H1 (cell line): ENCODE measurements at regions not wholly inside any gene's neighbourhood (a gene's known extent, or its start where the extent isn't known, plus 50 kb on each side); places are given as distances from the start of the nearest gene placed in this dataset.

Experiments used
- CTCF ChIA-PET: fragments of 300-600 bp; sonication (Branson Sonifier 250); formaldehyde crosslinking; loops from one replicate; lab custom pipeline; 2021; ENCODE audit not compliant: partially characterized antibody; lab: Charles Lee
- POLR2A ChIA-PET: fragments of 300-600 bp; sonication (Branson Sonifier 250); formaldehyde crosslinking; loops from one replicate; lab custom pipeline; 2021; ENCODE audit warnings: inconsistent platforms; ENCODE audit not compliant: partially characterized antibody; lab: Charles Lee
- DNase-seq, 2 experiments: peaks; one replicate each; pipeline versions ENCODE4 v3.0.0 to v3.0.0-alpha.2; 2010 to 2022; ENCODE audit warnings: low spot score in 2 of 2, low read depth in 1 of 2, mixed read lengths in 1 of 2
- FAIRE-seq: peaks from 2 replicates; lab custom pipeline; 2011; peaks lifted over from hg19 to GRCh38; lab: Jason Lieb, UNC
- H2AFZ ChIP-seq: 2 replicates; pipeline ENCODE4 v1.8.1; 2012; ENCODE audit warnings: low read length, inconsistent platforms
- H2AK5ac ChIP-seq: 2 replicates; pipeline ENCODE4 v1.6.1; 2013; ENCODE audit warnings: low read depth, low read length
- H2BK120ac ChIP-seq: replicated peaks from 2 replicates; pipeline ENCODE3; 2013; ENCODE audit warnings: low read depth, low read length, inconsistent platforms
- H2BK12ac ChIP-seq: 2 replicates; pipeline ENCODE4 v1.6.1; 2013; ENCODE audit warnings: low read depth, low read length
- H2BK15ac ChIP-seq: 2 replicates; pipeline ENCODE4 v1.6.1; 2013; ENCODE audit warnings: low read length
- H2BK20ac ChIP-seq: 2 replicates; pipeline ENCODE4 v1.6.1; 2013; ENCODE audit warnings: low read length
- H2BK5ac ChIP-seq: 2 replicates; pipeline ENCODE4 v1.6.1; 2013; ENCODE audit warnings: low read depth, low read length
- H3K14ac ChIP-seq: 2 replicates; pipeline ENCODE4 v1.6.1; 2013; ENCODE audit warnings: inconsistent platforms; ENCODE audit not compliant: insufficient read length
- H3K18ac ChIP-seq: 2 replicates; pipeline ENCODE4 v1.6.1; 2013; ENCODE audit warnings: low read length; ENCODE audit errors: extremely low read depth
- H3K23ac ChIP-seq: 2 replicates; pipeline ENCODE4 v1.6.1; 2013; ENCODE audit warnings: inconsistent platforms; ENCODE audit not compliant: insufficient read length
- H3K23me2 ChIP-seq: 2 replicates; pipeline ENCODE4 v1.6.1; 2013; ENCODE audit warnings: low read depth, low read length
- H3K27ac ChIP-seq: 2 replicates; pipeline ENCODE4 v1.6.1; 2011; ENCODE audit warnings: low read depth, low read length, inconsistent platforms
- H3K27me3 ChIP-seq, 4 experiments: replicated peaks in 1 of 4; 1 replicate in 1 of 4; 2 replicates in 3 of 4; pipeline versions ENCODE4 v1.6.1 to v1.8.1; 2011 to 2013; ENCODE audit warnings: low read length in 3 of 4, mild to moderate bottlenecking in 3 of 4, inconsistent platforms in 2 of 4, mixed read lengths in 2 of 4, moderate library complexity in 1 of 4; ENCODE audit not compliant: control insufficient read depth in 3 of 4, insufficient read depth in 3 of 4; ENCODE audit errors: extremely low read depth in 1 of 4
- H3K36me3 ChIP-seq, 4 experiments: 2 replicates each; pipeline versions ENCODE4 v1.6.1 to v1.8.1; 2011 to 2013; ENCODE audit warnings: mild to moderate bottlenecking in 4 of 4, low read length in 3 of 4, moderate library complexity in 2 of 4, control low read depth in 1 of 4, inconsistent platforms in 1 of 4; ENCODE audit not compliant: insufficient read depth in 4 of 4, control insufficient read depth in 2 of 4
- H3K4ac ChIP-seq: replicated peaks from 2 replicates; pipeline ENCODE3; 2013; ENCODE audit warnings: low read length, low read depth, mixed read lengths, inconsistent platforms; ENCODE audit not compliant: insufficient read length
- H3K4me1 ChIP-seq, 4 experiments: replicated peaks in 1 of 4; 1 replicate in 1 of 4; 2 replicates in 3 of 4; pipeline versions ENCODE4 v1.6.1 to v1.8.1; 2011 to 2013; ENCODE audit warnings: low read length in 3 of 4, inconsistent platforms in 2 of 4, mixed read lengths in 1 of 4; ENCODE audit not compliant: insufficient read depth in 4 of 4, control insufficient read depth in 3 of 4
- H3K4me2 ChIP-seq, 2 experiments: 2 replicates each; pipeline versions ENCODE4 v1.6.1 to v1.8.1; 2011 to 2013; ENCODE audit warnings: low read depth in 2 of 2, low read length in 2 of 2, control low read depth in 1 of 2, inconsistent platforms in 1 of 2, mild to moderate bottlenecking in 1 of 2; ENCODE audit not compliant: insufficient read depth in 1 of 2
- H3K4me3 ChIP-seq, 4 experiments: fragments of 200-600, 300-600 bp in 1 of 4; sonication (generic), shearing (Covaris generic), sonication (Bioruptor Twin) in 1 of 4; 2 replicates each; pipeline versions ENCODE4 v1.5.1 to v1.8.1; 2011 to 2016; ENCODE audit warnings: low read length in 4 of 4, low read depth in 3 of 4, control low read depth in 2 of 4, inconsistent platforms in 2 of 4, mild to moderate bottlenecking in 2 of 4, mixed read lengths in 1 of 4, moderate library complexity in 1 of 4; ENCODE audit not compliant: insufficient read depth in 2 of 4; ENCODE audit errors: extremely low read depth in 1 of 4
- H3K56ac ChIP-seq: replicated peaks from 2 replicates; pipeline ENCODE3; 2013; ENCODE audit warnings: low read depth, mild to moderate bottlenecking, mixed read lengths, low read length, inconsistent platforms; ENCODE audit not compliant: insufficient read length
- H3K79me1 ChIP-seq: 2 replicates; pipeline ENCODE4 v1.6.1; 2013; ENCODE audit warnings: low read depth, low read length, control low read depth
- H3K79me2 ChIP-seq, 2 experiments: 2 replicates each; pipeline versions ENCODE4 v1.6.1 to v1.8.1; 2012 to 2013; ENCODE audit warnings: low read length in 2 of 2, mild to moderate bottlenecking in 2 of 2, inconsistent platforms in 1 of 2; ENCODE audit not compliant: insufficient read depth in 2 of 2, control insufficient read depth in 1 of 2
- H3K9ac ChIP-seq, 4 experiments: replicated peaks in 1 of 4; 1 replicate in 1 of 4; 2 replicates in 3 of 4; pipeline versions ENCODE4 v1.6.1 to v1.8.1; 2011 to 2013; ENCODE audit warnings: low read depth in 3 of 4, low read length in 3 of 4, control low read depth in 2 of 4, mild to moderate bottlenecking in 2 of 4, moderate library complexity in 2 of 4, inconsistent platforms in 1 of 4; ENCODE audit errors: extremely low read depth in 1 of 4
- H3K9me3 ChIP-seq, 2 experiments: 2 replicates each; pipeline versions ENCODE4 v1.6.1 to v1.8.1; 2012 to 2013; ENCODE audit warnings: mild to moderate bottlenecking in 2 of 2, moderate library complexity in 2 of 2, control low read depth in 1 of 2, inconsistent platforms in 1 of 2, low read depth in 1 of 2, low read length in 1 of 2, mixed read lengths in 1 of 2; ENCODE audit not compliant: insufficient read depth in 2 of 2
- H4K20me1 ChIP-seq, 2 experiments: replicated peaks in 1 of 2; 2 replicates each; pipeline versions ENCODE3 to v1.8.1; 2011 to 2013; ENCODE audit warnings: inconsistent platforms in 2 of 2, low read length in 2 of 2, mild to moderate bottlenecking in 1 of 2; ENCODE audit not compliant: insufficient read depth in 2 of 2, control insufficient read depth in 1 of 2
- H4K5ac ChIP-seq: 2 replicates; pipeline ENCODE4 v1.6.1; 2013; ENCODE audit warnings: low read length, low read depth, mixed read lengths, inconsistent platforms; ENCODE audit not compliant: insufficient read length
- H4K8ac ChIP-seq: 2 replicates; pipeline ENCODE4 v1.8.0; 2013; ENCODE audit warnings: mild to moderate bottlenecking, moderate library complexity, low read length, inconsistent platforms; ENCODE audit not compliant: insufficient read depth; ENCODE audit errors: extremely low read depth
- H4K91ac ChIP-seq: replicated peaks from 2 replicates; pipeline ENCODE3; 2013; ENCODE audit warnings: low read length, mixed read lengths, inconsistent platforms; ENCODE audit not compliant: insufficient read length
- CBX8 ChIP-seq: fragments of 300-800, 300-1000 bp; sonication (generic); IDR thresholded peaks from 2 replicates; pipeline ENCODE4 v1.7.1; 2016; ENCODE audit warnings: low read depth, low read length, borderline replicate concordance
- CEBPB ChIP-seq: IDR thresholded peaks from 2 replicates; pipeline ENCODE4 v1.6.1; 2012; ENCODE audit warnings: low read depth, low read length
- CHD1 ChIP-seq: IDR thresholded peaks from 2 replicates; pipeline ENCODE4 v1.6.1; 2012; ENCODE audit warnings: low read depth, low read length, improper control_type of control experiment
- EP300 ChIP-seq, 2 experiments: IDR thresholded peaks; 1 replicate in 1 of 2; 2 replicates in 1 of 2; pipeline ENCODE4 v1.6.1; 2011 to 2012; ENCODE audit warnings: low read depth in 2 of 2, low read length in 2 of 2, mild to moderate bottlenecking in 2 of 2, borderline replicate concordance in 1 of 2, inconsistent platforms in 1 of 2, moderate library complexity in 1 of 2
- JUND ChIP-seq: IDR thresholded peaks from 2 replicates; pipeline ENCODE4 v1.6.1; 2011; ENCODE audit warnings: mild to moderate bottlenecking, improper control_type of control experiment, low read length
- KDM5A ChIP-seq: fragments of 200-600 bp; IDR thresholded peaks from 2 replicates; pipeline ENCODE4 v1.7.1; 2012; ENCODE audit warnings: mild to moderate bottlenecking, low read length, inconsistent platforms, mixed read lengths
- MAFK ChIP-seq: IDR thresholded peaks from 2 replicates; pipeline ENCODE4 v1.6.1; 2012; ENCODE audit warnings: low read depth, mild to moderate bottlenecking, improper control_type of control experiment, low read length
- RNF2 ChIP-seq: fragments of 200-900, 300-1000 bp; sonication (generic); IDR thresholded peaks from 2 replicates; pipeline ENCODE4 v1.7.1; 2016; ENCODE audit warnings: borderline replicate concordance, low read depth, mild to moderate bottlenecking, antibody characterized with exemption, low read length; ENCODE audit not compliant: poor library complexity, severe bottlenecking; ENCODE audit errors: missing control alignments
- SIN3A ChIP-seq, 2 experiments: IDR thresholded peaks in 1 of 2; conservative IDR thresholded peaks in 1 of 2; 2 replicates each; pipeline ENCODE4 v1.6.1; 2011 to 2012; ENCODE audit warnings: low read length in 2 of 2, improper control_type of control experiment in 1 of 2, low read depth in 1 of 2, mild to moderate bottlenecking in 1 of 2
- SIX5 ChIP-seq: IDR thresholded peaks from 2 replicates; pipeline ENCODE4 v1.6.1; 2011; ENCODE audit warnings: mild to moderate bottlenecking, low read depth, low read length
- TBP ChIP-seq: IDR thresholded peaks from 2 replicates; pipeline ENCODE4 v1.6.1; 2011; ENCODE audit warnings: low read depth, low read length, improper control_type of control experiment
- WGBS, 2 experiments: shearing (Covaris generic) in 1 of 2; methylation state at CpG; one replicate each; pipeline versions ENCODE4 v1.1.6 to v1.1.7; 2013 to 2015; ENCODE audit warnings: low lambda C conversion rate in 2 of 2, mixed read lengths in 2 of 2, inconsistent platforms in 1 of 2, low coverage in 1 of 2, missing lambda C conversion rate in 1 of 2; ENCODE audit not compliant: insufficient replicate concordance in 2 of 2, insufficient coverage in 1 of 2, insufficient read length in 1 of 2; ENCODE audit errors: extremely low coverage in 1 of 2, missing lambda C conversion rate in 1 of 2; 5-methylcytosine and 5-hydroxymethylcytosine counted together
- TF ChIP-seq, protein P1 (sequence below), 3 experiments: IDR thresholded peaks; 1 replicate in 2 of 3; 2 replicates in 1 of 3; pipeline versions ENCODE4 v1.5.1 to v1.6.1; 2011; ENCODE audit warnings: low read length in 3 of 3, mild to moderate bottlenecking in 3 of 3, inconsistent platforms in 2 of 3, low read depth in 1 of 3, moderate library complexity in 1 of 3; ENCODE audit not compliant: insufficient read depth in 1 of 3; ENCODE audit errors: control extremely low read depth in 1 of 3

GRCh38 chr11:88410656-88411055 lies 73.1 kb upstream of the CTSC start:
- Histone ChIP-seq H3K79me2 (no peaks in the 10 kb centered on the region), H3K27me3 (no peaks in the 10 kb centered on the region; a peak in 1 of 7 replicates), H4K20me1 (no peaks in the 10 kb centered on the region), H2AK5ac (no peak overlapping the region), H3K9me3 (no peaks in the 10 kb centered on the region), H3K9ac (no peak overlapping the region), H2BK120ac (no peak overlapping the region), H3K4me1 (no peaks in the 10 kb centered on the region), H4K91ac (no peak overlapping the region), H2AFZ (no peak overlapping the region), H4K8ac (no peak overlapping the region), H3K4ac (no peak overlapping the region), H3K4me3 (no peak overlapping the region), H3K79me1 (no peaks in the 10 kb centered on the region), H2BK15ac (no peak overlapping the region), H3K18ac (no peak overlapping the region), H3K27ac (no peak overlapping the region), H3K23me2 (no peaks in the 10 kb centered on the region), H3K23ac (no peak overlapping the region), H2BK5ac (no peak overlapping the region), H2BK20ac (no peak overlapping the region), H3K36me3 (no peaks in the 10 kb centered on the region), H3K56ac (no peak overlapping the region), H2BK12ac (no peak overlapping the region), H3K4me2 (no peak overlapping the region), H3K14ac (no peak overlapping the region), H4K5ac (no peak overlapping the region)
- ChIA-PET CTCF (no interaction called here), POLR2A (no interaction called here)
- 81% methylated on average over 3 of the region's 3 CpGs; no CpG with 5 or more reads in 1 of the 2 experiments for WGBS, 2 experiments
- FAIRE-seq = no peak
- no peak for DNase-seq
- no peak for TF ChIP-seq JUND
- no peak for TF ChIP-seq RNF2
- TF ChIP-seq CHD1 = no peak
- TF ChIP-seq, protein P1, sequence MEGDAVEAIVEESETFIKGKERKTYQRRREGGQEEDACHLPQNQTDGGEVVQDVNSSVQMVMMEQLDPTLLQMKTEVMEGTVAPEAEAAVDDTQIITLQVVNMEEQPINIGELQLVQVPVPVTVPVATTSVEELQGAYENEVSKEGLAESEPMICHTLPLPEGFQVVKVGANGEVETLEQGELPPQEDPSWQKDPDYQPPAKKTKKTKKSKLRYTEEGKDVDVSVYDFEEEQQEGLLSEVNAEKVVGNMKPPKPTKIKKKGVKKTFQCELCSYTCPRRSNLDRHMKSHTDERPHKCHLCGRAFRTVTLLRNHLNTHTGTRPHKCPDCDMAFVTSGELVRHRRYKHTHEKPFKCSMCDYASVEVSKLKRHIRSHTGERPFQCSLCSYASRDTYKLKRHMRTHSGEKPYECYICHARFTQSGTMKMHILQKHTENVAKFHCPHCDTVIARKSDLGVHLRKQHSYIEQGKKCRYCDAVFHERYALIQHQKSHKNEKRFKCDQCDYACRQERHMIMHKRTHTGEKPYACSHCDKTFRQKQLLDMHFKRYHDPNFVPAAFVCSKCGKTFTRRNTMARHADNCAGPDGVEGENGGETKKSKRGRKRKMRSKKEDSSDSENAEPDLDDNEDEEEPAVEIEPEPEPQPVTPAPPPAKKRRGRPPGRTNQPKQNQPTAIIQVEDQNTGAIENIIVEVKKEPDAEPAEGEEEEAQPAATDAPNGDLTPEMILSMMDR (IDR thresholded peaks at IDR 0.05; ENCODE audit: control extremely low read depth in 1 of 3, insufficient read depth in 1 of 3, low read depth in 1 of 3, low read length in 3 of 3) = no peak
- TF ChIP-seq EP300 (IDR thresholded peaks at IDR 0.05; ENCODE audit: borderline replicate concordance in 1 of 2, low read depth in 2 of 2, low read length in 2 of 2) = no peak
- no peak for TF ChIP-seq CBX8
- no peak for TF ChIP-seq SIX5
- TF ChIP-seq MAFK = no peak
- no peak for TF ChIP-seq TBP
- no peak for TF ChIP-seq CEBPB
- TF ChIP-seq SIN3A (conservative IDR thresholded peaks at IDR 0.05 in 1 of 2, IDR thresholded peaks at IDR 0.05 in 1 of 2; ENCODE audit: low read depth in 1 of 2, low read length in 2 of 2) = no peak
- TF ChIP-seq KDM5A = no peak
